ENCODE measurements at regions not wholly inside any gene's neighbourhood (a gene's known extent, or its start where the extent isn't known, plus 50 kb on each side); places are given as distances from the start of the nearest gene placed in this dataset.
"Not testable (repeated sequence)": the region's sequence is repeated elsewhere in the genome, so short reads cannot be mapped to it uniquely, and the experiment has no call there.

DNA sequence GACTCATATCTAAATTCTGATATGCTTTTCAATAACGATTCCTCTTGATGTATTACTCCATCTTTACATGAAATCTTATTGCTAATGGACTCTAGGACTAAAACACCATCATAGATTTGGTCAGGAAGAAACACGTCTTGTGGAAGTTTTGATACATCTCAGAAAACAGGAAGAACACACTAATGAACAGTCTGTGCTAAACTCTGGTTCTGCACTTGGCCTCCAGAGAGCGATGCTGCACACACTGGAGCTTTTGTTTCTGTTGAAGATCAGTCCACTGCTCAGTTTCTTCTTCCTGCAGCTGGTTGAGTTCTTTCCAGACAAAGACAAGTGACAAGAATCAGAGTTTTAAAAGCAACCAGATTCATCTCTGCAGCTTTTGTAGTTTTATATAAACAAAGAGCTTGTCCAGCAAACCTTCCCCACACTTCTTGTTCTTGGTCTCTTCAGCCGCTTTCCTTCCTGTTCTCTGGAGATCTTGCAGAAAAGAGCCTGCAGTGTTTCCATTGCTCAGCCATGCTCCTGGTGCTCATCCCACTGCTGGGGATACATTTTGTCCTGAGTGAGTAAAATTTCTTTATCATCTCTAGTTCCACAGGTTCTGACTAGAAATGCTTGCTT is 229.1 kb upstream of the OR4E1 start:
- no peak for DNase-seq (ENCODE audit: low read depth)

GRCh38 chr14:21894898-21895194 is 221.2 kb upstream of the OR4E1 start:
- DNase-seq (ENCODE audit: low read depth): not testable (repeated sequence)

DNA sequence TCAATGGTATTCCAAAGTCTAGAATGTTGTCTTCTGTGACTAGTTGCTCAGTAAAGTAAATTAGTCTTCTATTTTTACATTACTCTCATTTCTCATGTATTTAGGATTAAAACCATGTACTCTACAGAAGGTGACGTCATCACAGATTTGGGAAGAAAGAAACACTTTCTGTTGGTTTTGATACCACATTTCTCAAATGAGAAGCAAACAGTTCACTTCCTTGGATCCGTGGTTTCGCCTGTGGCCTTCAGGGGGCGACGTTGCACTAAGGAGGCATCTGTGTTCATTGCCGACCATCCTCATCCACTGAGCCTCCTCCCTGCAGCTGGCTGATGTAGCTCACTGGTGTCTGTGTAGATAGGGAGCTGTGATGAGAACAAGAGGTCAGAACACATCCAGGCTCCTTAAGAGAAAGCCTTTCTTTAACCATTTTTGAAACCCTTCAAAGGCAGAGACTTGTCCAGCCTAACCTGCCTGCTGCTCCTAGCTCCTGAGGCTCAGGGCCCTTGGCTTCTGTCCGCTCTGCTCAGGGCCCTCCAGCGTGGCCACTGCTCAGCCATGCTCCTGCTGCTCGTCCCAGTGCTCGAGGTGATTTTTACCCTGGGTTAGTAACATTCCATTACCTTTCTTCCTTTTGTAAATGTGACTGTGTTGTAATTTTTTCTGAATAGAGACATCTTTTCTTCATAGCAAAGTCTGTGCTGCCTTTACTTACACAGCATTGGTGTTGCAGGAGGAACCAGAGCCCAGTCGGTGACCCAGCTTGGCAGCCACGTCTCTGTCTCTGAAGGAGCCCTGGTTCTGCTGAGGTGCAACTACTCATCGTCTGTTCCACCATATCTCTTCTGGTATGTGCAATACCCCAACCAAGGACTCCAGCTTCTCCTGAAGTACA is 220.6 kb upstream of the OR4E1 start:
- DNase-seq (ENCODE audit: low read depth): no peak

GRCh38 chr14:21891921-21892320 is 218.3 kb upstream of the OR4E1 start:
- DNase-seq (ENCODE audit: low read depth): no peak

DNA sequence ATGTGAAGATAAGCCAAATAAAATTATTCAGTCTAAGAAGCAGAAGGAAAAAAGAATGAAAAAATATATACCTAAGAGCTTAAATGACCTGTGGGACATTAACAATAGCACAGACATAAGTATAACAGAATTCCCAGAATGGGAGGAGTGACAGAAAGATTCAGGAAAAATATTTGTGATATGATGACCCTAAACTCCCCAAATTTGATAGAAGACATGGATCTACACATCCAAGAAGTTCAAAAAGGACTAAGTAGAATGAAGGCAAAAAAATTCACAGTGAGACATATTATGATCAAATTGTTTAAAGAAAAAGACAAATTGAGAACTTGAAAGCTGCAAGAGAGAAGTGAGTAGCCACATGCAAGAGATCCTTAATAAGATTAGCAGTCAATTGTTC is 211.4 kb upstream of the OR4E1 start:
- no peak for DNase-seq (ENCODE audit: low read depth)

DNA sequence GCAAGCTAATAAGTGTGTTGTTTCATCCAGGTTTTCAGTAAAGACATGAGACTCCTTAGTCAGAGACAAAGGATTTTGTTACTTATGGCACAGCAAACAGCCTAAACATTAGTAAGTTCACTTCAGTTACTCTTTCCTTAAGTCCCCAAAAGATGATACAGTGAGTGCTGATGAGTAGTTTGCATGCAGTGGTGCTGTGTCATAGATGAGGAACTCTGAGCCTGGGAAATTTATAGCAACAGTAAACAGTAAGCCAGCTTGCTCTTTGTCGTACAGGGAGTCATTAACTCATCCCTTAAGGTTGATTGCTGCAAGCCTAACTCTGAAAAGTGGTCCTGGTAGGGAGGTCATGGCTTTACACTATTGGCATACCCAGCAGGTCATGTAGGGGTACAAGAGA is 208.6 kb upstream of the OR4E1 start:
- DNase-seq (ENCODE audit: low read depth): no peak

GRCh38 chr14:21880918-21881317 is 207.3 kb upstream of the OR4E1 start:
- DNase-seq (ENCODE audit: low read depth): no peak

DNA sequence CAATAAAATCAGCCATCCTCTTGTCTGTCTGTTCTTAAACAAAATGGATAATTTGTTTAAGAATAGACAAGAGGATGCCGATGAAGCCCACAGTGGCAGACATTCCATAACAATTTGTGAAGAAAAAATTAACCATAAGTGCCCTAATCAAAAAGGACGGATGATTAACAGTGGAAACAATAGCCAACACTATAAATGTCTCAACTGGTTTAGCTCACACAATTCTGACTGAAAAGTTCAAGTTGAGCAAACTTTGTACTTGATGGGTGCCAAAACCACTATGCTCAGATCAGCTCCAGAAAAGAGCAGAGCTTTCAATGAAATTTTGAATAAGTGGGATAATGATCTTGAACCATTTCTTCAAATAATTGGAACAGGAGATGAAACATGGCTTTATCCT is 202.2 kb upstream of the OR4E1 start:
- DNase-seq (ENCODE audit: low read depth): no peak

DNA sequence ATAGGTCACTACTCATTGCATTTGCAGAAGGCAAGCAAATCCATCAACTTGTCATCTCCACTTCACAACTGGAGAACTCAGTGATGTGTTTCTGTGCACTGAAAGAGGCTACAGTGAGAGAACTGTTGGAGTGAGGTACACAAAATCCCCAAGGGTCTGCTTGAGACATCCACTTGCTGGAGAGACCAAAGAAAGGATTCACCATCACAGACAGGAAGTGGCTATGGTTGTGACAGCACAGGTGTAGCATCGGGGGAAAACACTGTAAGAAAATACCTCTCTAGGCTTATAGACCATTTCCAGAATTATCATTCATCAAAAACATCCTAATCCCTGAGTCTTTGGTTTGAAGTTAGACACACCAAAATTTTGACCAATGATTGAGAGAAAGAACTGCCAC is 201.3 kb upstream of the OR4E1 start:
- no peak for DNase-seq (ENCODE audit: low read depth)

DNA sequence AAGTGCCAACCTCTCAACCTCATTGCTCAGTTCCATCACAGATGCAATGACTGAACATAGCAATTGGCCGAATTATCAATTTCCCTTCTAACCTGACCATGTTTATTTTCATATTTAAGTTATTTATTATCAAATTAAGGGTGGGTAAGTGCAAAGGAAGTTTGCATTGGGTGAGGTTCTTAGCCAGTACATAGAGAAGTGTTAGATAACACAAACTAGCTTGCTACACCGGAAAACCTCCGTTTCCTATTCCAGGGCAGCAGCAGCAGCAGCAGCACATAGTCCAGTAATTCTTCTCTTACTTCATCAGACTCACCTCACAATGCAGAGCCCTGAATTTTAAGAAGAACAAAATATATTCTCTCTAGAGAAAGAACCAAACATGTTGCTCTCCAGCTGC is 200.5 kb upstream of the OR4E1 start:
- DNase-seq (ENCODE audit: low read depth): no peak

DNA sequence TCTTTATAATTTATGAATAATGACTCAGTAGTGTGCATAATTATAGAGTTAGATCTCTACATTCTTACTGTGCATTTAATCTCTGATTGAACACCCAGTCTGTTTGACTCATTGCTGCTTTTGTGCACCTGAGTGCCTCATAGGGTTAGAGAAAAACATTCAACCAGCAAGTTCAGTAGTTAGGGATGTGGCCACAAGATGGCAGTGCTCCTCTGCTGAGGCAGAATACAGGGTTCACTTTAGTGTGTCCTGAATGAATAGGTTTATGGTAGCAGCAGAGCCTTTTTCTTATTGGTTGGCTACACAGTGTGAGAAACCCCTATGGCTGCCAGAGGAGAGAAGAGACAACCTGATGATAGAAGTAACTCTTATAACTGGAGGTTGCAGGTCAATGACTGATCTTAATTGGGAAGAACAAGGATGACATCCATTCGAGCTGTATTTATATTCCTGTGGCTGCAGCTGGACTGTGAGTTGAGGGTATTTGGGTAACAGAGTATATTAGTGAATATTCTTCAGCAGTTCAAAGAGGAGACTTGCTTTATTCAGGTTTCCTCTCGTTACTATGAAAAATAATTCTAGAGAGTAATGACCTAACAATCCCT is 194.9 kb upstream of the OR4E1 start:
- DNase-seq (ENCODE audit: low read depth): peak; percentile 19

DNA sequence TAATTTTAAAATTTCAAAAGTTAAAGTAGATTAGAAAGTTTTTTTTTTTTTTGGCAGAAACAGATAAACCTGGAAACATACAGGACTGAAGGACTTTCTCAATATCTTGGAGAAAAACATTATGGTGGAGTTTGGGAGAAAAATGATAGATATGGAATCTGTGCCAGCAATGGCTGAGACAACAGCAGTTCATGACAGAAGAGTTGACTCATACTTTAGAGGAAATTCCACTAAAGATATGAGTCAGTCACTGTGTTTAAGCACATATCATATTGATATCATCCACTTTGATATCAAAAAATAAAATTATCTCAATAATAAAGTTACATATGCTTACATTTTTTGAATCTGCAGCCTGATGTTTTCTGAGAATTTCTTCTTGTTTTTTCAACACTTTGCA is 193.9 kb upstream of the OR4E1 start:
- peak; percentile 36 for DNase-seq (ENCODE audit: low read depth)

DNA sequence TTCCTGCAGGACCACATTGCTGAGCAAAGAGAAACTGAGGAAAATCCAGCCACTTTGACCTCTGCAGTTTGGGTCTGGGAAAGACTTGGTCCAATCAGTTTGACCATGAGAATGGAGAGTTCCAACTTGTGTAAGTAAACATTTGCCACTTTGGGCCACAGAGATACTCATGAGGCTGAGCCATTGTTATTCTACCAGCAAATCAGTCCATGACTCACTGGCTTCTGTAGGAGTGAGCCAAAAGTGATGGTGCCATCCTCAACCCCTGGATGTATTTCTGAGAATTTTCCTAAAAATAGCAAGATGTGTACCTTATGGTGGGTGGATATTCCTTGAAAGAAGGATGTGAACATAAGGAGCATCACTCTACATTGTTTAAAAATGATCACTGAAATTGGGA is 192.9 kb upstream of the OR4E1 start:
- DNase-seq (ENCODE audit: low read depth): no peak

GRCh38 chr14:21863289-21863688 is 189.7 kb upstream of the OR4E1 start:
- no peak for DNase-seq (ENCODE audit: low read depth)

GRCh38 chr14:21861153-21861552 is 187.5 kb upstream of the OR4E1 start:
- no peak for DNase-seq (ENCODE audit: low read depth)

- no peak for DNase-seq (ENCODE audit: low read depth)
Observed at GRCh38 chr14:21860172-21860571, 186.6 kb upstream of the OR4E1 start.

GRCh38 chr14:21852775-21853174 is 179.2 kb upstream of the OR4E1 start:
- DNase-seq (ENCODE audit: low read depth): no peak

- DNase-seq (ENCODE audit: low read depth): no peak
Observed at GRCh38 chr14:21852061-21852664, 178.5 kb upstream of the OR4E1 start.

GRCh38 chr14:21846902-21847301 is 173.3 kb upstream of the OR4E1 start:
- DNase-seq (ENCODE audit: low read depth): not testable (repeated sequence)

DNA sequence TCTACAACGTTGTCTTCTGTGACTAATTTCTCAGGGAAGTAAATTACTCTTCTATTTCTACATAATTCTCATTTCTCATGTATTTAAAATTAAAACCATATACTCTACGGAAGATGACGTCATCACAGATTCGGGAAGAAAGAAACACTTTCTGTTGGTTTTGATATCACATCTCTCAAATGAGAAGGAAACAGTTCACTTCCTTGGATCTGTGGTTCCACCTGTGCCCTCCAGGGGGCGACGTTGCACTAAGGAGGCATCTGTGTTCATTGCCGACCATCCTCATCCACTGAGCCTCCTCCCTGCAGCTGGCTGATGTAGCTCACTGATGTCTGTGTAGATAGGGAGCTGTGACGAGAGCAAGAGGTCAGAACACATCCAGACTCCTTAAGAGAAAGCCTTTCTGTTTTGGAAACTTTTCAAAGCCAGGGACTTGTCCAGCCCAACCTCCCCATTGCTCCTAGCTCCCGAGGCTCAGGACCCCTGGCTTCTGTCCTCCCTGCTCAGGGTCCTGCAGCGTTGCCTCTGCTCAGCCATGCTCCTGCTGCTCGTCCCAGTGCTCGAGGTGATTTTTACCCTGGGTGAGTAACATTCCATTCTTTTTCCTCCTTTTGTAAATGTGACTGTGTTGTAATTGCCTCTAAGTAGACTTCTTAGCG is 172.7 kb upstream of the OR4E1 start:
- no peak for DNase-seq (ENCODE audit: low read depth)

GRCh38 chr14:21840765-21841164 is 167.1 kb upstream of the OR4E1 start:
- no peak for DNase-seq (ENCODE audit: low read depth)

- DNase-seq (ENCODE audit: low read depth): no peak
Observed at GRCh38 chr14:21833836-21834235, 160.2 kb upstream of the OR4E1 start.

DNA sequence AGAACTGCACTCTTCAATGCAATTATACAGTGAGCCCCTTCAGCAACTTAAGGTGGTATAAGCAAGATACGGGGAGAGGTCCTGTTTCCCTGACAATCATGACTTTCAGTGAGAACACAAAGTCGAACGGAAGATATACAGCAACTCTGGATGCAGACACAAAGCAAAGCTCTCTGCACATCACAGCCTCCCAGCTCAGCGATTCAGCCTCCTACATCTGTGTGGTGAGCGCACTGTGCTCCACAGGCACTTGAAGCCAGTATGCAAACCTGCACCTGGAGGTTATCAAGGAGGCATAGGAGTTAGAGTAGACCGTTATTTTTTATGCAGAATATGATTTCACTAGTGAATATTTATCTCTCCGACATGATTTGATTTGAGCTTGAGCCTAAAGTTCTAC is 152.2 kb upstream of the OR4E1 start:
- no peak for DNase-seq (ENCODE audit: low read depth)
